Ramos (cell line): ENCODE measurements at regions not wholly inside any gene's neighbourhood (a gene's known extent, or its start where the extent isn't known, plus 50 kb on each side); places are given as distances from the start of the nearest gene placed in this dataset.

Experiments used
- in situ Hi-C: fragments of 300-500 bp; cut with MboI; formaldehyde crosslinking; loops from one replicate; pipeline ENCODE4 v1.14.3; 2022; ENCODE audit warnings: low sequenced_read_pairs; ENCODE audit not compliant: unreplicated experiment

- in situ Hi-C loops: no loop called here
These were observed 151.0 kb downstream of the TRIB2 start for GRCh38 chr2:12867631-12868287.

- in situ Hi-C loops: no loop called here
These were observed 154.0 kb downstream of the TRIB2 start for GRCh38 chr2:12870692-12871091.

- in situ Hi-C loops: no loop called here
These were observed 155.1 kb downstream of the TRIB2 start for GRCh38 chr2:12871694-12872315.

GRCh38 chr2:12877761-12878160 is 161.0 kb downstream of the TRIB2 start:
- in situ Hi-C loops: no loop called here

GRCh38 chr2:12879649-12880048 is 162.9 kb downstream of the TRIB2 start:
- in situ Hi-C loops: no loop called here

GRCh38 chr2:12881952-12882351 is 165.2 kb downstream of the TRIB2 start:
- in situ Hi-C loops: no loop called here

- in situ Hi-C loops: no loop called here
These were observed 165.7 kb downstream of the TRIB2 start for GRCh38 chr2:12882393-12882792.

- in situ Hi-C loops: no loop called here
These were observed 167.2 kb downstream of the TRIB2 start for GRCh38 chr2:12883906-12884305.

- in situ Hi-C loops: no loop called here
These were observed 168.1 kb downstream of the TRIB2 start for GRCh38 chr2:12884713-12885282.

GRCh38 chr2:12890066-12890465 is 173.3 kb downstream of the TRIB2 start:
- in situ Hi-C loops: no loop called here

- in situ Hi-C loops: no loop called here
These were observed 173.8 kb downstream of the TRIB2 start for GRCh38 chr2:12890481-12890991.

GRCh38 chr2:12895017-12895416 is 178.3 kb downstream of the TRIB2 start:
- in situ Hi-C loops: no loop called here

GRCh38 chr2:12896318-12896982 is 179.7 kb downstream of the TRIB2 start:
- in situ Hi-C loops: no loop called here

GRCh38 chr2:12897181-12897580 is 180.4 kb downstream of the TRIB2 start:
- in situ Hi-C loops: no loop called here

- in situ Hi-C loops: no loop called here
These were observed 186.5 kb downstream of the TRIB2 start for GRCh38 chr2:12903272-12903671.

GRCh38 chr2:12910431-12910830 is 193.7 kb downstream of the TRIB2 start:
- in situ Hi-C loops: no loop called here

GRCh38 chr2:12915787-12916186 is 199.1 kb downstream of the TRIB2 start:
- in situ Hi-C loops: no loop called here

GRCh38 chr2:12918138-12918834 is 201.6 kb downstream of the TRIB2 start:
- in situ Hi-C loops: no loop called here

GRCh38 chr2:12918835-12919445 is 202.2 kb downstream of the TRIB2 start:
- in situ Hi-C loops: no loop called here

GRCh38 chr2:12921321-12921720 is 204.6 kb downstream of the TRIB2 start:
- in situ Hi-C loops: no loop called here
